Activated T-cell treated with anti-CD3 and anti-CD28 coated beads for 1 hour (primary cell): ENCODE measurements at regions not wholly inside any gene's neighbourhood (a gene's known extent, or its start where the extent isn't known, plus 50 kb on each side); places are given as distances from the start of the nearest gene placed in this dataset.

Experiments used
- DNase-seq: peaks from one replicate; pipeline ENCODE4 v3.0.0-alpha.2; 2020; ENCODE audit warnings: low read depth

GRCh38 chr14:38901791-38902190 is 201.2 kb downstream of the SEC23A start:
- no peak for DNase-seq

- DNase-seq = no peak
Observed at GRCh38 chr14:38900887-38901286, 202.1 kb downstream of the SEC23A start.

- DNase-seq = no peak
Observed at GRCh38 chr14:38887696-38888095, 215.3 kb downstream of the SEC23A start.

GRCh38 chr14:38884109-38884508 is 218.9 kb downstream of the SEC23A start:
- no peak for DNase-seq

- DNase-seq = no peak
Observed at GRCh38 chr14:38883127-38883526, 219.9 kb downstream of the SEC23A start.

GRCh38 chr14:38882533-38882932 is 220.5 kb downstream of the SEC23A start:
- DNase-seq = no peak

GRCh38 chr14:38880643-38881524 is 222.2 kb downstream of the SEC23A start:
- no peak for DNase-seq

GRCh38 chr14:38877744-38878388 is 225.2 kb downstream of the SEC23A start:
- no peak for DNase-seq

- no peak for DNase-seq
Observed at GRCh38 chr14:38874721-38875120, 228.3 kb downstream of the SEC23A start.

- DNase-seq = no peak
Observed at GRCh38 chr14:38873941-38874612, 229.0 kb downstream of the SEC23A start.

GRCh38 chr14:38870296-38870836 is 232.7 kb downstream of the SEC23A start:
- DNase-seq = no peak

GRCh38 chr14:38868399-38869290 is 234.4 kb downstream of the SEC23A start:
- DNase-seq = no peak

GRCh38 chr14:38867561-38868150 is 235.4 kb downstream of the SEC23A start:
- DNase-seq = peak; percentile 27

GRCh38 chr14:38866461-38866860 is 236.6 kb downstream of the SEC23A start:
- DNase-seq = no peak

- DNase-seq = no peak
Observed at GRCh38 chr14:38862366-38862765, 240.7 kb downstream of the SEC23A start.

GRCh38 chr14:38860530-38860929 is 242.5 kb downstream of the SEC23A start:
- no peak for DNase-seq

- no peak for DNase-seq
Observed at GRCh38 chr14:38856798-38857197, 246.2 kb downstream of the SEC23A start.

- DNase-seq = no peak
Observed at GRCh38 chr14:38855513-38855912, 247.5 kb downstream of the SEC23A start.

- DNase-seq = no peak
Observed at GRCh38 chr14:38851111-38851510, 251.9 kb downstream of the SEC23A start.

GRCh38 chr14:38850664-38851063 is 252.4 kb downstream of the SEC23A start:
- DNase-seq = no peak

- DNase-seq = no peak
Observed at GRCh38 chr14:38848243-38848935, 254.6 kb downstream of the SEC23A start.
